Uterus (tissue), 2 donors: ENCODE measurements at regions not wholly inside any gene's neighbourhood (a gene's known extent, or its start where the extent isn't known, plus 50 kb on each side); places are given as distances from the start of the nearest gene placed in this dataset.

Experiments used
- POLR2A ChIP-seq, 2 donors: fragments of 450-650 bp; IDR thresholded peaks; one replicate each; pipeline ENCODE4 v1.6.1; 2016; ENCODE audit warnings: antibody characterized with exemption in 2 of 2, mild to moderate bottlenecking in 1 of 2, moderate library complexity in 1 of 2
- TF ChIP-seq, protein P1 (sequence below), 4 experiments: fragments of 200-600 bp in 2 of 4; fragments of 450-650 bp in 2 of 4; sonication (generic) in 2 of 4; IDR thresholded peaks; one replicate each; pipeline ENCODE4 v1.5.1; 2016 to 2019; ENCODE audit warnings: antibody characterized with exemption in 4 of 4, mild to moderate bottlenecking in 2 of 4, moderate library complexity in 1 of 4

- TF ChIP-seq, protein P1, sequence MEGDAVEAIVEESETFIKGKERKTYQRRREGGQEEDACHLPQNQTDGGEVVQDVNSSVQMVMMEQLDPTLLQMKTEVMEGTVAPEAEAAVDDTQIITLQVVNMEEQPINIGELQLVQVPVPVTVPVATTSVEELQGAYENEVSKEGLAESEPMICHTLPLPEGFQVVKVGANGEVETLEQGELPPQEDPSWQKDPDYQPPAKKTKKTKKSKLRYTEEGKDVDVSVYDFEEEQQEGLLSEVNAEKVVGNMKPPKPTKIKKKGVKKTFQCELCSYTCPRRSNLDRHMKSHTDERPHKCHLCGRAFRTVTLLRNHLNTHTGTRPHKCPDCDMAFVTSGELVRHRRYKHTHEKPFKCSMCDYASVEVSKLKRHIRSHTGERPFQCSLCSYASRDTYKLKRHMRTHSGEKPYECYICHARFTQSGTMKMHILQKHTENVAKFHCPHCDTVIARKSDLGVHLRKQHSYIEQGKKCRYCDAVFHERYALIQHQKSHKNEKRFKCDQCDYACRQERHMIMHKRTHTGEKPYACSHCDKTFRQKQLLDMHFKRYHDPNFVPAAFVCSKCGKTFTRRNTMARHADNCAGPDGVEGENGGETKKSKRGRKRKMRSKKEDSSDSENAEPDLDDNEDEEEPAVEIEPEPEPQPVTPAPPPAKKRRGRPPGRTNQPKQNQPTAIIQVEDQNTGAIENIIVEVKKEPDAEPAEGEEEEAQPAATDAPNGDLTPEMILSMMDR (IDR thresholded peaks at IDR 0.05), result no peak
- TF ChIP-seq POLR2A (IDR thresholded peaks at IDR 0.05), result no peak
These were observed 242.7 kb downstream of the CETN3 start for GRCh38 chr5:90166816-90167215.
